RPMI7951 (cell line): ENCODE measurements at regions not wholly inside any gene's neighbourhood (a gene's known extent, or its start where the extent isn't known, plus 50 kb on each side); places are given as distances from the start of the nearest gene placed in this dataset.
"Not testable (repeated sequence)": the region's sequence is repeated elsewhere in the genome, so short reads cannot be mapped to it uniquely, and the experiment has no call there.

ENCODE experiments used
- DNase-seq: peaks from one replicate; pipeline ENCODE4 v3.0.0-alpha.2; 2012; ENCODE audit warnings: low read depth

GRCh38 chr18:49694402-49694801 is 118.9 kb downstream of the ACAA2 start:
- no peak for DNase-seq

- no peak for DNase-seq
Observed at GRCh38 chr18:49693717-49694005, 119.7 kb downstream of the ACAA2 start.

- DNase-seq: no peak
Observed at GRCh38 chr18:49692906-49693716, 120.2 kb downstream of the ACAA2 start.

DNA sequence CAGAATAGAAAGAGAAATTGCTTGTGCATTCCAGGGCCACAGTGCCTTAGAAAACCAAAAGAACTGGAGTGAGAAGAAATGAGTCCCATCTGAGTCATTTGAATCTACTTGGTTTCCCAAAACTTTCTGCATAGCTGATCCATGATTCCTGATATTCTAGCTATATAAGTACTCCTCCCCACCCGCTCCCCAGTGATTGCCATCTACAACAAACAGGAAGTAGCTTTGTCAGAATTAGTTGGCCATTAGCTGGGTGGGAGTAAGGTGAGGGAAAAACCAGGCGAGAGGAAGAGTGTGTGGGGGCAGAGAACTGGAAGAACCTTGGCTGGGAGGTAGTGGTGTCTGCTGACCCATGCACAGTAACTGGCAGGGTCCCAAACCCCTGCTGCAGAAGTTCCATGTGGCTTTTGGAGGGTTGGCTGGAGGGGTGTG is 122.1 kb downstream of the ACAA2 start:
- DNase-seq: peak; percentile 91

DNA sequence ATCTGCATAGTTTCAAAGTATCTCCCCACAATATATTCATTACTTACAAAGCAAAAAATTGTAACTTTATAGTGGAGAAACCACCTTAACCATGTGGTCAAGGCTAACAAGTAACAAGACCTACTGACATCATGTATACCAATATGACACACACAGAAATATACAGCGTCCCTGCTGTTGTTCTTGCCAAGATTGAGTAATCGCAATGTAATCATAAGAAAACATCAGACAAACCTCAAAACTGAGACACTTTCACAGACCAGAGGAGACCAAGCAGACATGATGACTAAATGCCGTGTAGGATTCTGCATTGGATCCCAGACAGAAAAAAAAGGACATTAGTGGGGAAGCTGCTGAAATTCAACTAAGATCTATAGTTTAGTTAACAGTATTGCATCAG is 123.0 kb downstream of the ACAA2 start:
- DNase-seq: peak; percentile 91

- DNase-seq: peak; percentile 51
Observed at GRCh38 chr18:49685231-49685942, 123.5 kb downstream of the LIPG start.

DNA sequence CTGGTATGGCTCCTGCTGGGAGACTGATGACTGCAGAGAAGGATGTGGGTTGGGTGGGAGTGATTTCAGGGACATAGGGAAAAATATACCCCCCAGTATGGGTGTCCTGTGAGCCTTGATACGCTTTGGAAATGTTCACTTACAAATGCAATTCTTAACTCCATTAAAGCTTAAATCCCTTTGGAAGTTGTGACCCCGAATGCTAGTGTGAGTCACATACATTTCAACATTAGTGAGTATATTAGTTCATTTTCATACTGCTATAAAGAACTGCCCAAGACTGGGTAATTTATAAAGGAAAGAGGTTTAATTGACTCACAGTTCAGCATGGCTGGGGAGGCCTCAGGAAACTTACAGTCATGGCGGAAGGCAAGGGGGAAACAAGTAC is 120.9 kb downstream of the LIPG start:
- not testable (repeated sequence) for DNase-seq

GRCh38 chr18:49682173-49682802 is 120.4 kb downstream of the LIPG start:
- peak; percentile 74 for DNase-seq

- DNase-seq: no peak
Observed at GRCh38 chr18:49681387-49681786, 119.5 kb downstream of the LIPG start.

DNA sequence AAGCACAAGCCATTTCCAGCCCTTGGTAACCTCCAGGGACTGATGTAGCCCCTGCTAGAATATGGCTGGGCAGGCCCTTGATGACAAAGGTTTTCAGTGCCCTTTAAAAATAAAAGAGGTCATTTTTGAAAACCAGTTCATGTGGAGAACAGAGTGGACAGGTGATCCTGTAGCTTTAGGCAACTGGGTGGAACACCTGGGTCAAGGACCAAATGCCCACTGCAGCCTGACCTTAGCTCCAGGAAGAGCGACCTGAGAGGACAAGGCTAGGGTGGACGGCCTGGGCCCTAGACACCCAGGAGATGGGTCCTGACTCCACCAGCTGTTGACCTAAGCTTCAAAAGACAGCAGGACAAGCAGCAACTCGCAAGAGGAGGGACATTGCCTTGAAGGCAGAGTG is 116.6 kb downstream of the LIPG start:
- no peak for DNase-seq

DNA sequence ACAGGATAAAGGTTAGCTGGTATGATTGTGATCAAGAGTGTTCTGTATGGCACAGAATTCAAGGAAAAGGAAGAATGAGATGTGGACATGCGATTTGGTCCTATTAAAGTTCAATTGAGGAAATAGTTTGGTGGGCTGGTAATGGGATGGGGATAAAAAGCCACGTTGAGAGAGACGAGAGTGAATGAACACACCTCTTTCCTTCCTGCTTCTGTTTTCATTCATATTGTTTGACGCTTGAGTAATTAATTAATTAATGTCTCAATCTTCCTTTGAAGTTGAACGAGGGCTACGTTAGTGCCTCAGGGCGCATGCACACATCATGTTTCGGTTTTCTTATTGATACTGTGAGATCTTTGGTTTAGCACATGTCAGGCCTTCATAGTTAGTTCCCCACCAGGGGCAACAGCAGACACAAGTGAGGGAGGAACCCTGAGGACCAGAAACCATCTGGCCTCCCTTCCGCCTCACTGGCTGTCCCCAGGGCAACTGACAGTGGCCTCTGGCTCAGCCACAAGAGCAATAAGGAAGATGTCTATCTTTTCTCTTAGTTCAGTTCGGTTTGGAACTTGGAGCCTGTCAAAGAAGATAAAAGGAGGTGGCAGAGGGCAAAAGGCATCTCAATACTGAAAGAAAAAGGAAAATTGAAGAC is 116.0 kb downstream of the LIPG start:
- peak; percentile 72 for DNase-seq

- DNase-seq: peak; percentile 67
Observed at GRCh38 chr18:49677081-49677480, 115.2 kb downstream of the LIPG start.

DNA sequence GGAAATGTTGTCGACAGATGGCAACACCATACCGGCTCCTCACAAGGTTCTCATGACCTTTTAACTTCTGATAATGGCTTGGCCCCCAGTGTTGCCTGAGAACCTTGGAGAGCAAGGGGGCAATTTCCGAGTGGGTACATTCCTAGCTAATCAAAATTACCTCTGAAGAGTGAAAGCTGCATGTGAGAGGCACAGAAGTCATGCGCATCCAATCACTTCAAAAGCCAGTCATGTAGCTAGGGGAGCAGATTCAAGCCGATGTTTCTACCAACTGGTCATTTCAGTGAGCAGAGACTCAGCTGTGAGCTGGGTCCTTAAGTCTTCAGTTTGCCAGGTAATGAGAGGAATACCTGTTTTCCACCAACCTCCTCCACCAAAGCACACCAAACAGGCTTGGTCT is 111.4 kb downstream of the LIPG start:
- no peak for DNase-seq

- DNase-seq: no peak
Observed at GRCh38 chr18:49672853-49673252, 111.0 kb downstream of the LIPG start.

DNA sequence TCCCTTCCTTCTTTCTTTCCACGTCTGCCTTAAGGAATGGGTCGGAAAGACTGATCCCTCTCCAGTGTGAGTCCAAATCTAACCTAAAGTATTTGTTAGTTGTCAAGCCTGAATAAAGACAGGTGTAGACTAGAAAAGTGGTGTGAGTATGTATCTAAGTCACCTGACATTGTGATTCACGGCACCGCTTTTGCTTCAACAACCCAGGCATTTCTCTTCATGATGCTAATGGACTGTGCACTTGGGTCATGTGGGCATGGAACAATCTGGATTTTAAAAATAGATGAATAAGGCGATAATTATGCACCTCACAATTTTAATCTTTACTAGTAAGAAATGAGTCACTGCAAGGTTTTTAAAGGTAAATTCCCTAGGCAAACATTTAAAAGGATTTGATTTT is 107.5 kb downstream of the LIPG start:
- DNase-seq: no peak

GRCh38 chr18:49668574-49669275 is 106.9 kb downstream of the LIPG start:
- no peak for DNase-seq

- DNase-seq: no peak
Observed at GRCh38 chr18:49667462-49667861, 105.6 kb downstream of the LIPG start.

- DNase-seq: no peak
Observed at GRCh38 chr18:49666045-49666775, 104.4 kb downstream of the LIPG start.

DNA sequence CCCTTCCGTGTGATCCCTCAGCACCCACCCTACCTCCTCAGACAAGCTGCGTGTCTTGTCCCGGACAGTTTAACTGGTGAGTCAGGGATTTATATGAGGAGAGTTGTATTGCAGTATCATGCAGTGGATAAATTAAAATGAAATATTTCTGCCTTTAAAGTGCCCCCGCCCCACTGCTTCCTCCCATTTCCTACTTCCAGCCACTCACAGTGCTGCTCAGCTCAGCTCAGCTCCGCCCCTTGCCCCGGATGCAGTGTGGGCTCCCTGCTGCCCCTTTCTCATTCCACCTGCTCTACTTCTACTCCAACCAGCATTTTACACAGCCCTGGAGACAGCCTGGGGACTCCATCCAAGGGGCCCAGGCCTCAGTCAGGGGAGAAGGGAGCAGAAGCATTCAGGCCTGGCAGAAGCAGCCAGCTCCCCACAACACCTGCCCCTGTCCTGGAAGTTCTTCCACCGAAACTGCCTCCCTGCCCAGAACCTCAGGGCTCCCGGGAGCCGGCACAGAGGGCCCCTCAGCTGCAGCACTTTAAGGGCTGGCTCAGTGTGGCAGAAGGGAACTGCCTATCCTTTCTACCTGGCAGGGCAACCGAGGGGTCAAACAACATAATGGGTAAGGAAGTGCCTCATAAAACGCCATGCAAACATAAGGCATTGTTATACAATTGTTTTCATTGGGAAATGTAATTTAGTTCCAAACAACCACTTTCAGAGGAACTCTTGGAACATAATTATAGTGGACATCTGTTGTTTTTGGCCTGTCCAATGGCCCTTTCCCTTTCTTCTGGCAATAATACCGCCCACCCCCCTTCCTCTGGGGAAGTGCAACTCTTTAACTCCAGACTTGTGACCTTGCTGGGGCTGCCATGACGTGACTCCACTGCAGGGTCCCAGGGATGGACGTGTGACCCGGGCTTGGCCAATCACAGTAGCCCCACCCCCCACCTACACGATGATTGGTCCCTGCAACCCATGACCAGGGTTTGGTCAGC is 102.3 kb downstream of the LIPG start:
- no peak for DNase-seq

GRCh38 chr18:49662506-49662905 is 100.6 kb downstream of the LIPG start:
- no peak for DNase-seq
